Osteoblast (primary cell): ENCODE measurements at regions not wholly inside any gene's neighbourhood (a gene's known extent, or its start where the extent isn't known, plus 50 kb on each side); places are given as distances from the start of the nearest gene placed in this dataset.
"Not testable (repeated sequence)": the region's sequence is repeated elsewhere in the genome, so short reads cannot be mapped to it uniquely, and the experiment has no call there.

Experiments
- DNase-seq: peaks from one replicate; pipeline ENCODE4 v3.0.0; 2011; ENCODE audit warnings: low spot score, mixed read lengths; ENCODE audit not compliant: insufficient read length; ENCODE audit errors: missing footprints
- H2AFZ ChIP-seq: 2 replicates; pipeline ENCODE4 v1.6.0; 2011; ENCODE audit warnings: mild to moderate bottlenecking, low read length
- H3K27ac ChIP-seq: 2 replicates; pipeline ENCODE4 v1.5.1; 2011; ENCODE audit warnings: mild to moderate bottlenecking, low read depth, low read length, moderate library complexity
- H3K27me3 ChIP-seq: 2 replicates; pipeline ENCODE4 v1.6.0; 2012; ENCODE audit warnings: mild to moderate bottlenecking, control low read depth, inconsistent platforms, low read length, moderate library complexity; ENCODE audit not compliant: insufficient read depth
- H3K36me3 ChIP-seq: 2 replicates; pipeline ENCODE4 v1.5.1; 2011; ENCODE audit warnings: mild to moderate bottlenecking, low read length, control low read depth, moderate library complexity; ENCODE audit not compliant: insufficient read depth
- H3K4me1 ChIP-seq: 2 replicates; pipeline ENCODE4 v1.5.1; 2011; ENCODE audit warnings: mild to moderate bottlenecking, low read length, control low read depth, moderate library complexity; ENCODE audit not compliant: insufficient read depth
- H3K4me2 ChIP-seq: 2 replicates; pipeline ENCODE4 v1.6.0; 2011; ENCODE audit warnings: mild to moderate bottlenecking, low read length; ENCODE audit not compliant: insufficient read depth
- H3K4me3 ChIP-seq: fragments of 200-600 bp; sonication (generic); 3 replicates; pipeline ENCODE4 v1.5.1; 2012; ENCODE audit warnings: mild to moderate bottlenecking, low read length, inconsistent platforms; ENCODE audit not compliant: insufficient read depth
- H3K79me2 ChIP-seq: 2 replicates; pipeline ENCODE4 v1.6.0; 2012; ENCODE audit warnings: mild to moderate bottlenecking, low read length, control low read depth, inconsistent platforms; ENCODE audit not compliant: insufficient read depth
- H3K9me3 ChIP-seq: 2 replicates; pipeline ENCODE4 v1.5.1; 2011; ENCODE audit warnings: low read depth, low read length, control low read depth
- H4K20me1 ChIP-seq: 2 replicates; pipeline ENCODE4 v1.6.0; 2012; ENCODE audit warnings: mild to moderate bottlenecking, low read length, control low read depth; ENCODE audit not compliant: insufficient read depth
- TF ChIP-seq, protein P1 (sequence below): IDR thresholded peaks from 2 replicates; pipeline ENCODE4 v1.5.1; 2011; ENCODE audit warnings: mild to moderate bottlenecking, low read depth, low read length, moderate library complexity; ENCODE audit errors: extremely low read depth

GRCh38 chr15:77870195-77871065 is 207.1 kb downstream of the TBC1D2B start:
- Histone ChIP-seq H3K36me3 (no peaks in the 10 kb centered on the region), H3K4me1 (peaks cover 4% of the 10 kb centered on the region), H3K9me3 (no peaks in the 10 kb centered on the region), H3K4me3 (no peak overlapping the region), H3K79me2 (no peaks in the 10 kb centered on the region), H3K4me2 (no peak overlapping the region), H4K20me1 (no peaks in the 10 kb centered on the region), H3K27me3 (no peaks in the 10 kb centered on the region), H2AFZ (no peak overlapping the region), H3K27ac (no peak overlapping the region)
- TF ChIP-seq, protein P1, sequence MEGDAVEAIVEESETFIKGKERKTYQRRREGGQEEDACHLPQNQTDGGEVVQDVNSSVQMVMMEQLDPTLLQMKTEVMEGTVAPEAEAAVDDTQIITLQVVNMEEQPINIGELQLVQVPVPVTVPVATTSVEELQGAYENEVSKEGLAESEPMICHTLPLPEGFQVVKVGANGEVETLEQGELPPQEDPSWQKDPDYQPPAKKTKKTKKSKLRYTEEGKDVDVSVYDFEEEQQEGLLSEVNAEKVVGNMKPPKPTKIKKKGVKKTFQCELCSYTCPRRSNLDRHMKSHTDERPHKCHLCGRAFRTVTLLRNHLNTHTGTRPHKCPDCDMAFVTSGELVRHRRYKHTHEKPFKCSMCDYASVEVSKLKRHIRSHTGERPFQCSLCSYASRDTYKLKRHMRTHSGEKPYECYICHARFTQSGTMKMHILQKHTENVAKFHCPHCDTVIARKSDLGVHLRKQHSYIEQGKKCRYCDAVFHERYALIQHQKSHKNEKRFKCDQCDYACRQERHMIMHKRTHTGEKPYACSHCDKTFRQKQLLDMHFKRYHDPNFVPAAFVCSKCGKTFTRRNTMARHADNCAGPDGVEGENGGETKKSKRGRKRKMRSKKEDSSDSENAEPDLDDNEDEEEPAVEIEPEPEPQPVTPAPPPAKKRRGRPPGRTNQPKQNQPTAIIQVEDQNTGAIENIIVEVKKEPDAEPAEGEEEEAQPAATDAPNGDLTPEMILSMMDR = peak; percentile 77
- peak; percentile 93 for DNase-seq

GRCh38 chr15:77869021-77869895 is 208.3 kb downstream of the TBC1D2B start:
- no peaks in the 10 kb centered on the region for H3K79me2 ChIP-seq
- no peaks in the 10 kb centered on the region for H3K9me3 ChIP-seq
- no peaks in the 10 kb centered on the region for H3K36me3 ChIP-seq
- H3K4me3 ChIP-seq = no peak overlapping the region
- no peak overlapping the region for H2AFZ ChIP-seq
- H4K20me1 ChIP-seq = no peaks in the 10 kb centered on the region
- no peak overlapping the region for H3K27ac ChIP-seq
- peak; percentile 87 for DNase-seq
- H3K27me3 ChIP-seq = no peaks in the 10 kb centered on the region
- TF ChIP-seq, protein P1 = no peak
- H3K4me1 ChIP-seq = peaks cover 4% of the 10 kb centered on the region
- no peak overlapping the region for H3K4me2 ChIP-seq

DNA sequence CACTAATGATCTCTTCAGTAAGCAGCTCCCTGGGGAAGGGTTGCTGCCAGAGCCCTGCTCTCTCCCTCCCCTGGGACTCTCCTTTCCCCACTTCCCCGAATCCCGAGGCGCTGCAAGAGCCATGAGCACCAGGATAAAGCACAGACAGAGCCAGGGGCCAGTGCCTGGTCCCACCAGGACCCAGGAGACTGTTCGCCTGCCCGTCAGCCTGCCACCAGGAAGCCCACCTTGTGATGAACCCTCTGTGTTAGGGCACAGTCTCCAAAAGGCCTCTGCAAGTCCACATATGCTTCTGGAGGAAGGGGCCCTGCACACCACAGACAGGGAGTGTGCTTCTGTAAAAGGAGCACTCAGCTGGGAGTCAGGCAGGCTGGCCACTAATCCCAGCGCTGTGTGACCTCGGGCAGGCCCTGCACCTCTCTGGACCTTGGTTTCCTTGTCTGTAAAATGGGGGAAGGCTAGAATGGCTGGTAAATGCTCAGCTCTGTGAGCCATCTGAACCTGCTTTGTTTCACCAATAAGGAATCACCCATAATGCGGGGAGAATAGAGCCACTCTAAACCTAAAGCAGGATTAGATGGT is 209.4 kb downstream of the TBC1D2B start:
- not testable (repeated sequence) for H3K79me2 ChIP-seq, H3K27ac ChIP-seq, H3K27me3 ChIP-seq, DNase-seq, H3K36me3 ChIP-seq, H3K4me3 ChIP-seq, H3K4me1 ChIP-seq, H4K20me1 ChIP-seq, H3K9me3 ChIP-seq, H3K4me2 ChIP-seq, H2AFZ ChIP-seq

DNA sequence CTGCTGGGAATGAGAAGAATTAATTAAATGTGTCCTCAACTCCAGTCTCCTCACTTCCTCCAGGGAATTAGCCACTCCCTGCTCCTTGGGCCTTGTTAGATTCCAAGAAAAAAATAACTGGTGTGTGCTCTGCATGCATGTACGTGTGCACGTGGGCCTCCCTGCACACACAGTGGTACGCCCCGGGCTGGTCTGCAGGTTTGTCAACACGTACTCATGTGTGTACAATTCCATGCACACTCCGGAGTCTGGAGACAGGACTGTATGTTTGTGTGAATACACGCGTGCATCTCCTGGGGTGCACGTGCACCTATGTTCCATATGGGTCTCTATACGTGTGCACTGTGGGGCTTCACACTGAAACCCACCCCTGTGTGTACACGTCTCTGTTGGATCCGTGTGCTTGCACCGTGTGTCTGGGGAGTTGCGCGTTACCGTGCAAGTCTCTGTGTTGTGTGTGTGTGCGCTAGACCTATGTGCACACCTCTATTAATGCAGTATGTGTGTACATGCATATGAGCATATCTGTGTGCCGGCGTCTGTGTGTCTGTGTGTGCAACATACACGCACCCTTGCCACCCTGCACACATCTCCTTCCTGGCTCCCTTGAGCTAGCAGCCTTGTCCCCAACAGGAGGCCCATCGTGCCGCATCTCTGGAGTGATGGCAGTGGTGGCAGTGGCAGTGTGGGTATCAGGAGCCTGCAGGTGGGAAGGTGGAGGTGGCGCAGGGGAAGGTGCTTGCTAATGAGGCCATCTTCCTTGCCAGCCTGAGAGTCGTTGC is 210.1 kb downstream of the TBC1D2B start:
- Histone ChIP-seq H3K79me2 (no peaks in the 10 kb centered on the region), H3K9me3 (no peaks in the 10 kb centered on the region), H2AFZ (no peak overlapping the region), H3K4me3 (no peak overlapping the region), H3K27me3 (no peaks in the 10 kb centered on the region), H3K4me2 (no peak overlapping the region), H3K27ac (no peak overlapping the region), H3K4me1 (peaks cover 4% of the 10 kb centered on the region), H3K36me3 (no peaks in the 10 kb centered on the region), H4K20me1 (no peaks in the 10 kb centered on the region)
- DNase-seq = no peak
- TF ChIP-seq, protein P1 = no peak
